Uterus (tissue), 2 donors: ENCODE measurements at regions not wholly inside any gene's neighbourhood (a gene's known extent, or its start where the extent isn't known, plus 50 kb on each side); places are given as distances from the start of the nearest gene placed in this dataset.

Experiments
- POLR2A ChIP-seq, 2 donors: fragments of 450-650 bp; IDR thresholded peaks; one replicate each; pipeline ENCODE4 v1.6.1; 2016; ENCODE audit warnings: antibody characterized with exemption in 2 of 2, mild to moderate bottlenecking in 1 of 2, moderate library complexity in 1 of 2
- TF ChIP-seq, protein P1 (sequence below), 4 experiments: fragments of 200-600 bp in 2 of 4; fragments of 450-650 bp in 2 of 4; sonication (generic) in 2 of 4; IDR thresholded peaks; one replicate each; pipeline ENCODE4 v1.5.1; 2016 to 2019; ENCODE audit warnings: antibody characterized with exemption in 4 of 4, mild to moderate bottlenecking in 2 of 4, moderate library complexity in 1 of 4

DNA sequence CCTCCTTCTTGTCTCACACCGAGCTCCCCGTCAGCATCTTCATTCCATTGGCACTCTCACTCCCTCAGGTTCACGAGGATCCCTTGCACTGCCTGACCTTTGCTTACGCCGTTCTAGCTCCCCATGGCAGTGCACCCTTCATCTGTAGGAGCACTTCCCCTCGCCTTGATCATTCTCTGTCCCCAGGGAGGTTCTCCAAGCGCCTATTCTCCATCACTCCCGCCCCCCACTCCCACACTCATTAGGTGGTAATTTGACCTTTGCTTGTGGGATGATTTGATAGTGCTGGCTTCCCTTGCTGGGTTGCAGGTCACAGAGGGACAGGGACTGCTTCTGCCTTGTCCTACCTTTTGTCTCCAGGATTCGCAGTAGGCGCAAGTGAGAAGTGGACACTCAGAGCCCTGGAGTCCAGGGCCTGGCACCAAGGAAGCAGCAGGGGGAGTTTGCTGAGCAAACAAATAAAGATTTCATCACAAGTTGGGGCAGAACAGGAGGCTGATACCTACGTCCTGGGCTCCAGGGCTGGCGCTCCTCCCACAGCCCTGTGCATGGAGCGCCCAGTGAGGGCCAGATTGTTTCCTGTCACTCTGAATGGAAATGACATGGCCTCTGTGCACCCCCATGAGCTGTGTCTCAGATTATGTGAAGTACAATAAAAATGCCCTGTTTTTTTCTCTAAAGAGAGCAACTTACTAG is 82.0 kb upstream of the RUNX3 start:
- TF ChIP-seq POLR2A (IDR thresholded peaks at IDR 0.05): no peak
- TF ChIP-seq, protein P1, sequence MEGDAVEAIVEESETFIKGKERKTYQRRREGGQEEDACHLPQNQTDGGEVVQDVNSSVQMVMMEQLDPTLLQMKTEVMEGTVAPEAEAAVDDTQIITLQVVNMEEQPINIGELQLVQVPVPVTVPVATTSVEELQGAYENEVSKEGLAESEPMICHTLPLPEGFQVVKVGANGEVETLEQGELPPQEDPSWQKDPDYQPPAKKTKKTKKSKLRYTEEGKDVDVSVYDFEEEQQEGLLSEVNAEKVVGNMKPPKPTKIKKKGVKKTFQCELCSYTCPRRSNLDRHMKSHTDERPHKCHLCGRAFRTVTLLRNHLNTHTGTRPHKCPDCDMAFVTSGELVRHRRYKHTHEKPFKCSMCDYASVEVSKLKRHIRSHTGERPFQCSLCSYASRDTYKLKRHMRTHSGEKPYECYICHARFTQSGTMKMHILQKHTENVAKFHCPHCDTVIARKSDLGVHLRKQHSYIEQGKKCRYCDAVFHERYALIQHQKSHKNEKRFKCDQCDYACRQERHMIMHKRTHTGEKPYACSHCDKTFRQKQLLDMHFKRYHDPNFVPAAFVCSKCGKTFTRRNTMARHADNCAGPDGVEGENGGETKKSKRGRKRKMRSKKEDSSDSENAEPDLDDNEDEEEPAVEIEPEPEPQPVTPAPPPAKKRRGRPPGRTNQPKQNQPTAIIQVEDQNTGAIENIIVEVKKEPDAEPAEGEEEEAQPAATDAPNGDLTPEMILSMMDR (IDR thresholded peaks at IDR 0.05): no peak
